ENCODE measurements at regions not wholly inside any gene's neighbourhood (a gene's known extent, or its start where the extent isn't known, plus 50 kb on each side); places are given as distances from the start of the nearest gene placed in this dataset.

GRCh38 chr14:53386362-53386761, 233.2 kb upstream of the DDHD1 start:
- TF ChIP-seq CTCF (conservative IDR thresholded peaks at IDR 0.05 in 1 of 2, IDR thresholded peaks at IDR 0.05 in 1 of 2; ENCODE audit: extremely low read depth in 1 of 2, insufficient read depth in 1 of 2, low read depth in 1 of 2, low read length in 2 of 2) (no peak), EZH2 (IDR thresholded peaks at IDR 0.05; ENCODE audit: borderline replicate concordance, low read length) (no peak)
